ENCODE measurements at regions not wholly inside any gene's neighbourhood (a gene's known extent, or its start where the extent isn't known, plus 50 kb on each side); places are given as distances from the start of the nearest gene placed in this dataset.

- H3K9me3 ChIP-seq (ENCODE audit: control insufficient read depth, low read depth, low read length): no peaks in the 10 kb centered on the region
- no peaks in the 10 kb centered on the region for H3K27me3 ChIP-seq (ENCODE audit: insufficient read depth, low read length)
- no peak overlapping the region for H2BK5ac ChIP-seq (ENCODE audit: insufficient read length, low read length)
- 0 out of 2 replicates have a peak, but pooled peaks cover 2% of the 10 kb centered on the region for H3K4me1 ChIP-seq (ENCODE audit: insufficient read depth, low read length)
- no peak overlapping the region for H2BK120ac ChIP-seq (ENCODE audit: low read depth, low read length, poor library complexity, severe bottlenecking)
- no peak overlapping the region for H4K5ac ChIP-seq (ENCODE audit: insufficient read length, low read depth, low read length)
- no peak for DNase-seq
- no peak overlapping the region for H3K18ac ChIP-seq (ENCODE audit: insufficient read length, low read depth, low read length)
- H3K4me3 Mint-ChIP-seq: no peak overlapping the region
- H3K4me1 Mint-ChIP-seq: peaks cover 10 to 12% of the 10 kb centered on the region in 2 experiments
- no peak overlapping the region for H2BK15ac ChIP-seq (ENCODE audit: low read depth, low read length)
- no peak for TF ChIP-seq CTCF (conservative IDR thresholded peaks at IDR 0.05)
- H2BK12ac ChIP-seq (ENCODE audit: insufficient read length, low read depth, low read length): no peak overlapping the region
- H3K36me3 Mint-ChIP-seq (ENCODE audit: insufficient read depth in 1 of 3, low read depth in 3 of 3): no peaks in the 10 kb centered on the region
- no peak overlapping the region for H2AK5ac ChIP-seq (ENCODE audit: insufficient read length, low read length)
- H4K91ac ChIP-seq (ENCODE audit: insufficient read length, low read depth, low read length): no peak overlapping the region
- no peaks in the 10 kb centered on the region for H4K20me1 ChIP-seq (ENCODE audit: control insufficient read depth, insufficient read depth, insufficient read length)
- H4K8ac ChIP-seq (replicated peaks; ENCODE audit: insufficient read length, low read depth, low read length): no peak overlapping the region
- H3K56ac ChIP-seq (ENCODE audit: insufficient read length, low read depth, low read length): no peak overlapping the region
- H3K27ac Mint-ChIP-seq: no peak overlapping the region
- no peak overlapping the region for H3K4ac ChIP-seq (ENCODE audit: low read depth, low read length)
- H3K14ac ChIP-seq (ENCODE audit: insufficient read depth, low read length): no peak overlapping the region
- no peak overlapping the region for H3K27ac ChIP-seq (ENCODE audit: insufficient read length, low read depth, low read length)
- no peak overlapping the region for H2AFZ ChIP-seq (ENCODE audit: low read length)
- H3K9ac ChIP-seq (ENCODE audit: extremely low read depth, insufficient read length, low read length): no peak overlapping the region
- H3K4me2 ChIP-seq (ENCODE audit: insufficient read depth, insufficient read length, low read length): no peak overlapping the region
- H3K27me3 Mint-ChIP-seq (ENCODE audit: low read depth): no peaks in the 10 kb centered on the region
- H3K23me2 ChIP-seq (ENCODE audit: insufficient read length, low read depth, low read length, poor library complexity, severe bottlenecking): no peaks in the 10 kb centered on the region
- H3K79me2 ChIP-seq (ENCODE audit: insufficient read depth, low read length): no peaks in the 10 kb centered on the region
- H3K23ac ChIP-seq (ENCODE audit: insufficient read length, low read depth, low read length): no peak overlapping the region
- no CpG with 5 or more reads among the region's 2 CpGs for WGBS (ENCODE audit: extremely low coverage, insufficient read length, low lambda C conversion rate)
- no peaks in the 10 kb centered on the region for H3K9me3 Mint-ChIP-seq
- no peak overlapping the region for H2BK20ac ChIP-seq (ENCODE audit: low read depth, low read length, poor library complexity, severe bottlenecking)
- no peaks in the 10 kb centered on the region for H3K79me1 ChIP-seq (ENCODE audit: insufficient read depth, low read depth, low read length, poor library complexity, severe bottlenecking)
- H3T11ph ChIP-seq (ENCODE audit: low read length): no peak overlapping the region
Measured at GRCh38 chr13:106691861-106692260, 123.9 kb upstream of the ARGLU1 start.

All from H9 (cell line).